GM23248 (cell line): ENCODE measurements at regions not wholly inside any gene's neighbourhood (a gene's known extent, or its start where the extent isn't known, plus 50 kb on each side); places are given as distances from the start of the nearest gene placed in this dataset.

ENCODE experiments used
- EZH2 ChIP-seq: fragments of 200-600 bp; sonication (generic); IDR thresholded peaks from 2 replicates; pipeline ENCODE4 v1.6.1; 2018; ENCODE audit warnings: antibody characterized with exemption, mild to moderate bottlenecking; ENCODE audit not compliant: insufficient read depth, poor library complexity, severe bottlenecking
- EZH2phosphoT487 ChIP-seq: fragments of 200-600 bp; sonication (generic); IDR thresholded peaks from 2 replicates; pipeline ENCODE4 v1.6.1; 2018; ENCODE audit warnings: antibody characterized with exemption, moderate library complexity, mild to moderate bottlenecking, low read depth; ENCODE audit not compliant: insufficient read depth

DNA sequence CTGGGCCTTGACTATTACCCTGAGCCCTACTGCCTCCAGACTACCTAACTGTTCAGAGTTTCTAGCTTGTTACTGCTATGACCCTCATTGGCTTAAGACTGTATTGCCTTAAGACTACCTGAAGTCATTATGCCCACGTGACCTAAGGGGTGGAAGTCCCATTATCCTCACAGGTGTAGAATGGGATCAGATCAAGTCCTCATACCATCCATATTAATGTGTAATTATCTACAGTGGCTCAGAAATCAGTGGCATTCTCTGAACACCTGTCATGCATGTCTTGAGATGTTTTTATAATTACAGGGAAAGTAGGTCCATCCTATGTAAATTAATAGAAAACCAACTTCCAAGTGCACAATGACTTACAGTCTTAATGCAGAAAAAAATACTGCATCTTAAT, 124.0 kb upstream of the CDC42EP3 start:
- TF ChIP-seq EZH2phosphoT487 (no peak), EZH2 (no peak)
